GM12874 (cell line): ENCODE measurements at regions not wholly inside any gene's neighbourhood (a gene's known extent, or its start where the extent isn't known, plus 50 kb on each side); places are given as distances from the start of the nearest gene placed in this dataset.

ENCODE experiments used
- TF ChIP-seq, protein P1 (sequence below): IDR thresholded peaks from 2 replicates; pipeline ENCODE4 v1.5.1; 2011; ENCODE audit warnings: low read depth, mild to moderate bottlenecking, control low read depth, low read length, moderate library complexity; ENCODE audit not compliant: insufficient read depth

DNA sequence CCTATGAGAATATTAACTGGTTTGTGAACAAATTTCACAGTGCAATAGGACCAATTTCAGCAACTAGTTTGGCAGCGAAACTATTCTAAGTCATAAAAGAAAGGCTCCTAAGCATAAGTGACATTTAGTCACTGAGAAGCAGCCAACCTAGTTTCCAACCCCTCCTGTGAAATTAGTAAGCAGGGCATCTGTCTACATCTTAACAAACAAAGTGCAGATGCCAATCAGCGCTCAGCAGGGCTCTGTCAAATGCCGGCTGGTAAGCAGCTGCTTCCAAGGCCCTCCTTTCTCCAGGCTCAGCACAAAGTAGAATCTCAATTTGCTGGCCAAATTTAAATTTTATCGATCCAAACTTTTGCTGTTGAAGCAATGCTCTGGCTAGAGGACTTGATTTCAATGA is 124.7 kb downstream of the ICOS start:
- TF ChIP-seq, protein P1, sequence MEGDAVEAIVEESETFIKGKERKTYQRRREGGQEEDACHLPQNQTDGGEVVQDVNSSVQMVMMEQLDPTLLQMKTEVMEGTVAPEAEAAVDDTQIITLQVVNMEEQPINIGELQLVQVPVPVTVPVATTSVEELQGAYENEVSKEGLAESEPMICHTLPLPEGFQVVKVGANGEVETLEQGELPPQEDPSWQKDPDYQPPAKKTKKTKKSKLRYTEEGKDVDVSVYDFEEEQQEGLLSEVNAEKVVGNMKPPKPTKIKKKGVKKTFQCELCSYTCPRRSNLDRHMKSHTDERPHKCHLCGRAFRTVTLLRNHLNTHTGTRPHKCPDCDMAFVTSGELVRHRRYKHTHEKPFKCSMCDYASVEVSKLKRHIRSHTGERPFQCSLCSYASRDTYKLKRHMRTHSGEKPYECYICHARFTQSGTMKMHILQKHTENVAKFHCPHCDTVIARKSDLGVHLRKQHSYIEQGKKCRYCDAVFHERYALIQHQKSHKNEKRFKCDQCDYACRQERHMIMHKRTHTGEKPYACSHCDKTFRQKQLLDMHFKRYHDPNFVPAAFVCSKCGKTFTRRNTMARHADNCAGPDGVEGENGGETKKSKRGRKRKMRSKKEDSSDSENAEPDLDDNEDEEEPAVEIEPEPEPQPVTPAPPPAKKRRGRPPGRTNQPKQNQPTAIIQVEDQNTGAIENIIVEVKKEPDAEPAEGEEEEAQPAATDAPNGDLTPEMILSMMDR = no peak

DNA sequence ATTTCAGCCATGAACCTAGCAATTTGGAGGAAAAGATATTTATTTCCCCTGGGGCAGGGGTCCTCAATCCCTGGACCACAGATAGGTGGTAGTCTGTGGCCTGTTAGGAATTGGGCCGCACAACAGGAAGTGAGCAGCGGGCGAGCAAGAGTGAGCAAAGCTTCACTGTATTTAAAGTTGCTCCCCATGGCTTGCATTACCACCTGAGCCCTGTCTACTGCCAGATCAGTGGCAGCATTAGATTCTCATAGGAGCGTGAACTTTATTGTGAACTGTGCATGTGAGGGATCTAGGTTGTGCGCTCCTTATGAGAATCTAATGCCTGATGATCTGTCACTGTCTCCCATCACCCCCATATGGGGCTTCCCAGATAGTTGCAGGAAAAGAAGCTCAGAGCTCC is 127.6 kb downstream of the ICOS start:
- TF ChIP-seq, protein P1 = no peak

DNA sequence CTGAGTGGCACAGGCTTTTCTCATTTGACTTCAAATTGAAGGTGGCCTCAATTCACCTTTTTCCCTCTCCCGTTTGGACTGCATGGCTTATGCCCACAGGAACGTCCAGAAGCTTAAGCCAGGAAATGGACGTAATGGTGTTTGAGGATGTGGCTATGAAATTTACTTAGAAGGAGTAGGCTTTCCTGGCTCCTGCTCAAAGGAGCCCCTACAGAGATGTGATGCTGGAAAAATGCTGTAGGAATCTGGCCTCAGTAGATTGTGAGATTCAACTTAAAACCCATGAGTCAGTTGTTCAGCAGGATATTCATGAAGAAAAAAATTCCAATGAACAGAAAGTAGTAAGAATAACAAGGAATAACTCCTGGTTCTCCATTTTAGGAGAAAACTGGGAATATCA is 129.0 kb downstream of the ICOS start:
- TF ChIP-seq, protein P1 = no peak

DNA sequence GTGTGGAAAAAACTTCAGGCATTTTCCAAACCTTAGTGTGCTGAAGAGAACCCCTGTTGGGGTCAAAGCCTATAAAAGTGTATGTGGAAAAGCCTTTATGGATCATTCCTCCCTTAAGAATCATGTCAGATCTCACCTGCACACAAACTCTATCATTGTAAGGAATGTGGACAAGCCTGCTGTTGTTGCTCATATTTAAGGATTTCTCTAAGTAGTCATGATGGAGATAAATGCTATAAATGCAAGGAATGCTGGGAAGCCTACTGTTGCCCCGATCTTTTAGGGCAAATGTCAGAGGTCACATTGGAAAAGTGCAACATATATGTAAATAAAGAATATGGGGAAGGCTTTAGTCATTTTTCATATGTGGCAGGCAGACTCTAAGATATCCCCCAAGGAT is 129.5 kb downstream of the ICOS start:
- TF ChIP-seq, protein P1 = no peak

DNA sequence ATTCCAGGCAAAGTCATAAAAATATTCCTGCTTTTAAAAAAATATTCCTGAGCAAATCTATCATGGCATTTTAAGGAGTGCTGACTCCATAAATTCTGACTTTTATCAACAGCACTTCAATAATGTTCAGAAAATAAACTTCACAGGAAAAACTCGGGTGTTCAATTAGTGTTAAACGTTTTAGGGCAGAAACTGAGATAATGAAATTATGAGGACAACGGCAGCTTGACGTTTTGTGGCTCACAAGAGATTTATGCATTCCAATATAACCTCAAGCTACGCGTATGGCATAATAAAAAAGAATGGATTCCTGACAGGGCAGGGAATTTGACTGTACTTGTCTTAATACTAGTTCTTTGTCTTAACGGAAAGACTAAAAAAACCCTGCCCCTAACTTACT is 133.2 kb downstream of the ICOS start:
- TF ChIP-seq, protein P1 = no peak

DNA sequence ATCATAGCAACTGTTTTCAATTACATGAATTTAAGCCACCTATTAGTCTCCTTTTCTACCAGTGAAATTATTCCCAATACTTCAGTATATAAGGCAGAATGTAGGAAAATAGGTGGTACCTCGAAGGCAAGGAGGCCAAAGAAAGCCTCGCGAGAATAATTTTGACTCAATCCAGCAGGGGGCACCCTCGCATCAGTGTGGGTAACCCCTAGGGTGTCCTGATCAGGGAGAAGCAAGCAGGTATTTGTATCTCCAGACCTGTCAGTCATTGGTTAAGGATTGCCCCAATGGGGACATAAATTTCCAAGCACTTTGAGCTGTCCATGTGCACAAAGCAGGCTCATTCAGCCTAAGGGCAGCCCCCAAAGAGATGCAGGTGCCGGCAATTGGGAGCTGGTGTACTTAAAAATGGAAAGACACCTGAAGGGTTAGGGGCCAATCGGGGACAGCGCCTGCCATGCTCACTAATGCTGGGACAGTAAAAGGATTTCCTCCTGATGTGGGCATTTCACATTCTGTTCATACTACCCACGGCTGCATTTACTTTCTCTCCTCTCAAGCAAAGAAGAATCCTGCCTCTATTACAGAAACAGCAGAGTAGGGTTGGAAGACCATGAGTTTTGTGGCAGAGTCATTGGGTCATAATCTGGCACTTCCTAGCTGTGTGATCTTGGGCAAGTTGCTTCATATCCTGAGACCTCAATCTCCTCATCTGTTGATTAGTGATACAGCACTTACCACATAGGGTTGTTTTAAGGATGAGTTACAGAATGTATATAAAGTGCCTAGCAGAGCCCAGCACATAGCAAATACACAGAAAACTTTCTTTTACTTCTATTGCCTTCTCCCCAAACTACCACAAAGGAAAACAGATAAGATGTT is 136.1 kb downstream of the ICOS start:
- TF ChIP-seq, protein P1 = peak; percentile 62; the same call in 1 of the 2 replicates

DNA sequence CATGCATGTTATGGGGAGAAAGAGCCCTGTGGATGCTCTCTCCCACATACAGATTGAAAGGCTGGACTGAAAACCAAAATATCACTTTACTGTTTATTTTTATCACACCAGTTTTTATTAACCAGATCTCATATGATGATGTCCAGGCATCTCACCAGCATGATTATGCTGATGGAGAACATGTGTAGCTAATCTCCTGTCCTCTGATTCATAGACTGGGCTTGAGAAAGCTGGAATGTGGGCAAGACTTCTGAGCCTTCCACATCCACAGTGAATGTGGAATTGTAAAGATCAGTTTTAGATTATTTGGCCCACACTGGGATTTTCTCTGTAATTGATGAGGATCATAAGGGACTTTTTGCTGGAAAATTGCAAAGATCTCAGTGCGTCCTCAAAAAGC is 137.9 kb downstream of the ICOS start:
- TF ChIP-seq, protein P1 = no peak
